ENCODE measurements at regions not wholly inside any gene's neighbourhood (a gene's known extent, or its start where the extent isn't known, plus 50 kb on each side); places are given as distances from the start of the nearest gene placed in this dataset.

DNA sequence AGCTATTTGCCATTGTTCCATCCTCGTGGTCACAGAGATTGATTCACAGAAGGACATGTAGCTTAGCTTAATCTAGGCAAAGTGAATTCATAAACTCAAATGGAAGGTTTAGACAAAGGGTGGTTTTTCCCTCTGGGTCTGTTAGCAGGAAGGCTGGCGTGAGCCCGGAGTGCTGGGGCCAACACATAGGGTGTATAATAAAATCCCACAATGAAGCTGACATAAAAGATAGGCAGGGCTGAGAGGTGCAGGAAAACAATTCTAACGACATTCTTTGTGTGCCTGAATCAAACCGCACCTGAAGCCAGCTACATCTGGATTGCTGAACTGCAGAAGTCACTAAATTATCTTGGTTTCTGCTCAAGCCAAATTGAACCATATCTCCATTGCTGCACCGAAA lies 173.9 kb downstream of the MAF start:
- Histone ChIP-seq H3K36me3 (ENCODE audit: control insufficient read depth in 1 of 2, insufficient read depth in 2 of 2, low read depth in 1 of 2, low read length in 2 of 2) (no peaks in the 10 kb centered on the region), H3K14ac (ENCODE audit: low read length in 2 of 2) (no peak overlapping the region), H3K4me3 (ENCODE audit: insufficient read depth in 1 of 2, low read depth in 1 of 2, low read length in 2 of 2) (no peak overlapping the region), H3K23ac (ENCODE audit: low read length in 2 of 2) (no peak overlapping the region), H3K27me3 (ENCODE audit: control insufficient read depth in 1 of 2, insufficient read depth in 1 of 2, low read length in 2 of 2) (peaks cover 0 to 15% of the 10 kb centered on the region in 2 experiments), H3K9me3 (ENCODE audit: control insufficient read depth, low read length) (no peaks in the 10 kb centered on the region), H3K27ac (ENCODE audit: low read length, poor library complexity, severe bottlenecking) (no peak overlapping the region), H2BK15ac (ENCODE audit: low read depth, poor library complexity, severe bottlenecking) (no peak overlapping the region), H2AFZ (ENCODE audit: low read depth, low read length) (no peak overlapping the region), H2BK5ac (ENCODE audit: low read depth, low read length, poor library complexity, severe bottlenecking) (no peak overlapping the region), H3K4me1 (ENCODE audit: control insufficient read depth, insufficient read depth, low read depth, low read length) (peaks cover 7% of the 10 kb centered on the region), H2AK5ac (ENCODE audit: low read length, severe bottlenecking) (no peak overlapping the region), H3K4me2 (ENCODE audit: low read length, poor library complexity, severe bottlenecking) (no peak overlapping the region), H2BK12ac (ENCODE audit: low read length in 2 of 2) (no peak overlapping the region), H4K91ac (ENCODE audit: low read length) (no peak overlapping the region), H3K79me1 (replicated peaks; ENCODE audit: low read length, poor library complexity, severe bottlenecking) (no peaks in the 10 kb centered on the region), H3K18ac (ENCODE audit: low read depth in 1 of 2, low read length in 2 of 2) (no peak overlapping the region), H4K8ac (ENCODE audit: low read length) (no peak overlapping the region), H2BK120ac (ENCODE audit: low read depth, low read length) (no peak overlapping the region), H3K4ac (ENCODE audit: low read depth in 1 of 2, low read length in 2 of 2) (no peak overlapping the region), H3K9ac (ENCODE audit: low read length) (no peak overlapping the region)
- 86% methylated on average over 6 of the region's 6 CpGs for WGBS
- DNase-seq = no peak

DNA sequence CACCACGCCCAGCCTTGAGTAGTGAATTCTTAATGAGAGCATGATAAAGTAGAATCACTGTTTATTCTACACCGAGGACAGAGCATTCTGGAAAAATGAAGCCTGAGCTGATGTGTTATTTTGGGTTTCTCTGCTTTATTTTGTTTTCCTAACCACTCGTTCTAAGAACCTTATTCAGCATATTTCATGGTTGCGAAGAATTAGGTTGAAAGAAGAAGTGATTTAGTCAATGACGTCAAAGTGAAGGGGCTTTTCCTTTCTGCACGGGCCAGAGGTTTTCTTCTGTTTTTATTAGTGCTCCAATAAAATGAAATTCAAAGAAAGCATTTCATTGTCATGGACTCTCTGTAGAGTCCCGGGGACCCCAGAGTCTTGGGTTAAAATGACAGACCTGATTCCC lies 178.5 kb downstream of the MAF start:
- Histone ChIP-seq H2AK5ac (ENCODE audit: low read length, severe bottlenecking) (no peak overlapping the region), H2BK120ac (ENCODE audit: low read depth, low read length) (no peak overlapping the region), H3K4me1 (ENCODE audit: control insufficient read depth, insufficient read depth, low read depth, low read length) (no peaks in the 10 kb centered on the region), H2AFZ (ENCODE audit: low read depth, low read length) (no peak overlapping the region), H2BK5ac (ENCODE audit: low read depth, low read length, poor library complexity, severe bottlenecking) (no peak overlapping the region), H3K4ac (ENCODE audit: low read depth in 1 of 2, low read length in 2 of 2) (no peak overlapping the region), H3K14ac (ENCODE audit: low read length in 2 of 2) (no peak overlapping the region), H3K18ac (ENCODE audit: low read depth in 1 of 2, low read length in 2 of 2) (no peak overlapping the region), H3K27me3 (ENCODE audit: control insufficient read depth in 1 of 2, insufficient read depth in 1 of 2, low read length in 2 of 2) (no peaks in the 10 kb centered on the region), H3K9me3 (ENCODE audit: control insufficient read depth, low read length) (no peaks in the 10 kb centered on the region), H4K91ac (ENCODE audit: low read length) (no peak overlapping the region), H3K79me1 (replicated peaks; ENCODE audit: low read length, poor library complexity, severe bottlenecking) (no peaks in the 10 kb centered on the region), H2BK15ac (ENCODE audit: low read depth, poor library complexity, severe bottlenecking) (no peak overlapping the region), H3K9ac (ENCODE audit: low read length) (no peak overlapping the region), H2BK12ac (ENCODE audit: low read length in 2 of 2) (no peak overlapping the region), H3K23ac (ENCODE audit: low read length in 2 of 2) (no peak overlapping the region), H4K8ac (ENCODE audit: low read length) (no peak overlapping the region), H3K36me3 (ENCODE audit: control insufficient read depth in 1 of 2, insufficient read depth in 2 of 2, low read depth in 1 of 2, low read length in 2 of 2) (no peaks in the 10 kb centered on the region), H3K4me3 (ENCODE audit: insufficient read depth in 1 of 2, low read depth in 1 of 2, low read length in 2 of 2) (no peak overlapping the region), H3K27ac (ENCODE audit: low read length, poor library complexity, severe bottlenecking) (no peak overlapping the region), H3K4me2 (ENCODE audit: low read length, poor library complexity, severe bottlenecking) (no peak overlapping the region)
- DNase-seq = no peak
- 85% methylated on average over 7 of the region's 7 CpGs for WGBS

DNA sequence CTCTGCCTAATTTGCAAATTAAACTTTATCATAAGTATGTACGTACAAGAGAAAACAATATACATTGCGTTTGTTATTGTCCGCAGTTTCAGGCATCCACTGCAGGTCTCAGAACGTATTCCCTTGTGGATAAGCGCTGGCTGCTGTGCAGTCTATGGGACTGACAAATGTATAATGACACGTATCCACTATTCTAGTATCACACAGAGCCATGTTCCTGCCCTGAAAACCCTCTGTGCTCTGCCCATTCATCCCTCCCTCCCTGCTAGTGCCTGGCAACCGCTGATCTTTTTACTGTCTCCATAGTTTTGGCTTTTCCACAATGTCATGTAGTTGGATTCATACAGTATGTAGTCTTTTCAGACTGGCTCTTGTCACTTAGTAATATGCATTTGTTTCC lies 179.4 kb downstream of the MAF start:
- Histone ChIP-seq H3K14ac (ENCODE audit: low read length in 2 of 2) (no peak overlapping the region), H3K4me1 (ENCODE audit: control insufficient read depth, insufficient read depth, low read depth, low read length) (no peaks in the 10 kb centered on the region), H3K9me3 (ENCODE audit: control insufficient read depth, low read length) (no peaks in the 10 kb centered on the region), H2AFZ (ENCODE audit: low read depth, low read length) (no peak overlapping the region), H2BK120ac (ENCODE audit: low read depth, low read length) (no peak overlapping the region), H3K36me3 (ENCODE audit: control insufficient read depth in 1 of 2, insufficient read depth in 2 of 2, low read depth in 1 of 2, low read length in 2 of 2) (no peaks in the 10 kb centered on the region), H3K27me3 (ENCODE audit: control insufficient read depth in 1 of 2, insufficient read depth in 1 of 2, low read length in 2 of 2) (no peaks in the 10 kb centered on the region), H3K4me2 (ENCODE audit: low read length, poor library complexity, severe bottlenecking) (no peak overlapping the region), H2BK12ac (ENCODE audit: low read length in 2 of 2) (no peak overlapping the region), H3K27ac (ENCODE audit: low read length, poor library complexity, severe bottlenecking) (no peak overlapping the region), H4K8ac (ENCODE audit: low read length) (no peak overlapping the region), H2BK15ac (ENCODE audit: low read depth, poor library complexity, severe bottlenecking) (no peak overlapping the region), H3K4me3 (ENCODE audit: insufficient read depth in 1 of 2, low read depth in 1 of 2, low read length in 2 of 2) (no peak overlapping the region), H3K79me1 (replicated peaks; ENCODE audit: low read length, poor library complexity, severe bottlenecking) (no peaks in the 10 kb centered on the region), H4K91ac (ENCODE audit: low read length) (no peak overlapping the region), H3K18ac (ENCODE audit: low read depth in 1 of 2, low read length in 2 of 2) (no peak overlapping the region), H2AK5ac (ENCODE audit: low read length, severe bottlenecking) (no peak overlapping the region), H3K4ac (ENCODE audit: low read depth in 1 of 2, low read length in 2 of 2) (no peak overlapping the region), H3K23ac (ENCODE audit: low read length in 2 of 2) (no peak overlapping the region), H3K9ac (ENCODE audit: low read length) (no peak overlapping the region), H2BK5ac (ENCODE audit: low read depth, low read length, poor library complexity, severe bottlenecking) (no peak overlapping the region)
- WGBS = 92% methylated on average over 6 of the region's 7 CpGs
- no peak for DNase-seq

DNA sequence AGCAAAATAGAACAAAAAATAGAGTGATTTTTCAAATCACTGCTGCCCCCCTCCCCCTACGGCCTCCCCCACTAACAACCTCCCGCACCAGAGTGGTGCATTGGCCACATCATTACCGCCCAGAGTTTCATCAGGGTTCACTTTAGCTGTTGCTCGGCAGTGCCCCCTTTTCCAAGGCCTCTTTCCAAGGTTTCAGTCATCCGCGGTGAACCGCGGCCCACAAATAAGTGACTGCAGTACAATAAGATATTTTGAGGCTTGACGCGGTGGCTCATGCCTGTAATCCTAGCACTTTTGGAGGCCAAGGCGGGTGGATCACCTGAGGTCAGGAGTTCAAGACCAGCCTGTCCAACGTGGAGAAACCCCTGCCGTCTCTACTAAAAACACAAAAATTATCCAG lies 180.0 kb downstream of the MAF start:
- H2AK5ac ChIP-seq (ENCODE audit: low read length, severe bottlenecking) = no peak overlapping the region
- no peak overlapping the region for H4K91ac ChIP-seq (ENCODE audit: low read length)
- no peak overlapping the region for H3K23ac ChIP-seq (ENCODE audit: low read length in 2 of 2)
- no peak overlapping the region for H3K9ac ChIP-seq (ENCODE audit: low read length)
- H3K4me1 ChIP-seq (ENCODE audit: control insufficient read depth, insufficient read depth, low read depth, low read length) = no peaks in the 10 kb centered on the region
- H2BK12ac ChIP-seq (ENCODE audit: low read length in 2 of 2) = no peak overlapping the region
- H3K27me3 ChIP-seq (ENCODE audit: control insufficient read depth in 1 of 2, insufficient read depth in 1 of 2, low read length in 2 of 2) = no peaks in the 10 kb centered on the region
- no peak overlapping the region for H3K27ac ChIP-seq (ENCODE audit: low read length, poor library complexity, severe bottlenecking)
- no peaks in the 10 kb centered on the region for H3K79me1 ChIP-seq (replicated peaks; ENCODE audit: low read length, poor library complexity, severe bottlenecking)
- H2BK5ac ChIP-seq (ENCODE audit: low read depth, low read length, poor library complexity, severe bottlenecking) = no peak overlapping the region
- no peaks in the 10 kb centered on the region for H3K36me3 ChIP-seq (ENCODE audit: control insufficient read depth in 1 of 2, insufficient read depth in 2 of 2, low read depth in 1 of 2, low read length in 2 of 2)
- H3K9me3 ChIP-seq (ENCODE audit: control insufficient read depth, low read length) = no peaks in the 10 kb centered on the region
- H2AFZ ChIP-seq (ENCODE audit: low read depth, low read length) = no peak overlapping the region
- no peak for DNase-seq
- H4K8ac ChIP-seq (ENCODE audit: low read length) = no peak overlapping the region
- no peak overlapping the region for H2BK120ac ChIP-seq (ENCODE audit: low read depth, low read length)
- no peak overlapping the region for H2BK15ac ChIP-seq (ENCODE audit: low read depth, poor library complexity, severe bottlenecking)
- H3K4me2 ChIP-seq (ENCODE audit: low read length, poor library complexity, severe bottlenecking) = no peak overlapping the region
- H3K18ac ChIP-seq (ENCODE audit: low read depth in 1 of 2, low read length in 2 of 2) = no peak overlapping the region
- H3K14ac ChIP-seq (ENCODE audit: low read length in 2 of 2) = no peak overlapping the region
- H3K4me3 ChIP-seq (ENCODE audit: insufficient read depth in 1 of 2, low read depth in 1 of 2, low read length in 2 of 2) = no peak overlapping the region
- 94% methylated on average over 13 of the region's 13 CpGs for WGBS
- H3K4ac ChIP-seq (ENCODE audit: low read depth in 1 of 2, low read length in 2 of 2) = no peak overlapping the region
